GM18870 (cell line): ENCODE measurements at regions not wholly inside any gene's neighbourhood (a gene's known extent, or its start where the extent isn't known, plus 50 kb on each side); places are given as distances from the start of the nearest gene placed in this dataset.

ENCODE experiments used
- ATAC-seq: cut with Tn5 transposase; IDR thresholded peaks from one replicate; pipeline ENCODE4 v1.9.1; 2021; ENCODE audit warnings: moderate library complexity; ENCODE audit not compliant: unreplicated experiment

- no peak for ATAC-seq
These were observed 79.6 kb upstream of the HMHB1 start for GRCh38 chr5:143732402-143732801.

DNA sequence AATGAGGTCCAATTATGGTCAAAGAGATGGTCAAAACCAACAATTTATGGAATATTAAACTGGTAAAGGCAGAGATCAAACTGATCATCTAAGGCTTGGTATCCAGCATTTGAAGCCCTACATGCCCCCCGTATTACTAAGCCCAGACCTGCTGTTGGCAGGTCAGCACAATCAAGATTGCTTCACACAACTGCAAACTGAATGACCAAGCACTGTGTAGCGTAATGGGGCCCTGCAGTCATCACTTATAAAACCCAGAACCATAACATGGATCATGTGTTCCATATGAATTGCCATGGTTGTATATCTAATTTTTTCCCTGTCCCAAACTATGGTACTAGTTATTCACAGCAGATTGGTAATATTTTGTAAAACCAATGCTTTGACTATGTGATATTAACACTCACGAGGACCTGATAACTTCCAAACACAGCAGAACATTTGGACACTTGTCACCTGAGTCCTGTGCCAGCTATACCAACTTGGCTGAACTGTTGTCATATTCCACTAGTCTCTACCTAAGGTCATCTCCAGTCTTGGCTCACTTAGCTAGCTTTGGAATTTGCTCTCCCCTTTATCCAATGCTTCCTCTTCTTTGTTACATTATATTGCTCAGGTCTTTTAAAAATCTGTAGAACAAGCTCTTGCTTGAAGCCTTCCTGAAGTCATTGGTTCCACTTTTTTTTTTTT, 81.7 kb upstream of the HMHB1 start:
- ATAC-seq: no peak

- no peak for ATAC-seq
These were observed 82.5 kb upstream of the HMHB1 start for GRCh38 chr5:143729334-143729946.

DNA sequence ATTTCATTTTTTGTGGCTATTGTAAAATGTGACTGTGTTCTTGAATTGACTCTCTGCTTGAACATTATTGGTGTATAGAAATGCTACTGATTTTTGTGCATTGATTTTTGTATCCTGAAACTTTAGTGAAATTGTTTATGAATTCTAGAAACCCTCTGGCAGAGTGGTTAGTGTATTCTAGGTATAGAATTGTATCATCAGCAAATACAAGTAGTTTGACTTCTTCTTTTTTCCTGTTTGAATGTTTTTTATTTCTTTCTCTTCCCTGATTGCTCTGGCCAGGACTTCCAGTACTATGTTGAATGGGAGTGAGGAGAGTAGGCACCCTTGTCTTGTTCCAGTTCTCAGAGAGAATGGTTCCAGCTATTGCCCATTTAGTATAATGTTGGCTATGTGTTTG, 88.8 kb upstream of the HMHB1 start:
- ATAC-seq: no peak

- no peak for ATAC-seq
These were observed 90.0 kb upstream of the HMHB1 start for GRCh38 chr5:143721925-143722324.

GRCh38 chr5:143720689-143721088, 91.3 kb upstream of the HMHB1 start:
- ATAC-seq: no peak

DNA sequence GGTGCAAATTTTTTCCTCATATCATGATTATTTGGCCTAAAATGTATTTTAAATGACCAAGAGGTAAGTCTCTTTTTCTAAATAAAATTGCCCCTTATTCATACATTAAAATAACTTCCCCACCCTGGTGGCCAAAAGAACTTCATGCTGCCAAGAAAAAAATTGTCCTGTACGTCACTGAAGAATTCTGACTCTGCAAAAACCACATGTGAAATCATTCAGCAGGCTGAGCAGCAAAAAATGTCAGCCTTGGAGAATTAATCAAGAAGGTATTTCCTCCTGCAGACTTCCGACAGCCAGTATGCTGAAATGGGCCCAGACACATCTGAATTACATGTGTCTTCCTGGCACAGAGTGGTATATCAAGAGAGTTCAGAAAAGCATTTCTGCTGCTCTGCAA, 94.6 kb upstream of the HMHB1 start:
- no peak for ATAC-seq

- ATAC-seq: no peak
These were observed 95.1 kb upstream of the HMHB1 start for GRCh38 chr5:143716881-143717280.

- ATAC-seq: no peak
These were observed 96.3 kb upstream of the HMHB1 start for GRCh38 chr5:143715616-143716015.

DNA sequence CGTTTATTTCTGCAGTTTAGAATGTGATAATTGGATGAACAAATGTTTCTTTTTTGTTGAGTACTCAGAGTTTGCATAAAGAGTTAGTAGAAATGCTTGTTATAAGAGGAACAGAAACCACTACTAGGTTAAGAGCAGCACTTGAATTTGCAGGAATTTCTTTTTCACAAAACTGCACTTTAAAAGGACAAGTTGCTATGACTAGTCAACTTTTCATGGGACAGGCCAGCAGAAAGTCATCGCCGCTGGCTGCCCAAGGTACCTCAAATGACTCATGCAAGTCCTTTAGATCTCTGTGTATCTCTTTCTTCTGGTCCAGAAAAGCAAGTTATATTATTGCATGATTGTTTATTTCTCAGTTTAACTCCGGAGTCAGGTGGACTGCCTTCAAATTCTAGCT, 97.3 kb upstream of the HMHB1 start:
- no peak for ATAC-seq

DNA sequence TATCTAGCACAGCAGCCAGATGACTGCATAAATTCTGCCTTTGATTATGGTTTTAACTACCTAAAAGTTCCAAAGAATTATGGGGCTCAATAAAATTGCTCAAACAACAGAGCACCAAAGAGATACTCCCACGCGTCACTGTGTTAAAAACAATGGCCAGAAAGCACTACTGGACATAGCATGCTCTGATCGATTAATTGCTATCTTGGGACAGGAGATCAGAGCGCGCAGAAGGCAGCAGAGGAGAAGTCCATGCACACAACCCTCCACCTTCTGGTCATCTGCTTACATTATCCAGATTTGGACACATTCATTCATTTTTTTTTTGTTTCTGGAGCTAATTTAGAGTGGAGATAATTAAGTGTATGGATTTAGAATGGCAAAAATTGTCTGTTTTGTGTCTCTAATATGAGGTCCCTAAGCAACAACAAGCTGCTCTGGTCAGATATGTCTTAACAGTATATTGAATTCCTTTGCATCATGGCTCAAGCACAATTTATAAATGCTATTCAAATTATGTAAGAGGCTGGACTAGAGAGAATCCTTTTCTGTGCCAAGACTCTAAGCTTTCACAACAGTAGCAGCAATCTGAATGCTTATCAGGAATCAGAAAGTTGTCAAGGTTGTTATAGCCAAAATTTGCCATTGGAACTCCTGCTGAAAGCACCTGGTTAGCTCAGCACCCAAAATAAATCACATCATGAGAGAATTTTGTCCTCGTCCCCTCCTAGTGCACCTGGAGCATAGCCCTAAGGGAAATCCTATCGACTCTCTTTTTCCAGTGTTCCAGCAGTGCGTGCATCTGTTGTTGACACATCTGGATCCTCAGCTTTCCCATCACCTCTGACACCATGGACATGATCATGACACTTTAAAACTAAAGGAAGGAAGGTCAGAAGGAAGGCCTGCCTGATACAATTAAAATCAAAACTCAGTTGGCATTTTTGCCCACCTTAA, 98.6 kb upstream of the HMHB1 start:
- no peak for ATAC-seq

- no peak for ATAC-seq
These were observed 103.3 kb upstream of the HMHB1 start for GRCh38 chr5:143708672-143709071.

DNA sequence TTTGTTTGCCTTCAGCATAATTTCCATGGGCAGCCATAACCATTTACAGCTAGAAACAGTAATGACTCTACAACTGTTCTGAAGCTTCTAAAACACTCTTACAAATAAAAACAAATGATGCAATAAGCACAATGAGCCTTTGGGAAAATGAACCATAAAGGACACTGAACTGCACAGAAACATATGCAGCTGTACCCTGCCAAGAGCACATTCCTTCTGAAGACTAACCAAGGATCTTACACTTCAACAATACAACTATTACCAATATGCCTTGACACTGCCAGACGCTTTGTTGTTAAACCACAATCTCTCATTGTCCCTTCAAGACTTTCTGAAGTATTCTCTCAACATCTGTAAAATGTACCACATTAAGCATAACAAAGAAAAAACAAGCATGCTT, 104.2 kb upstream of the HMHB1 start:
- ATAC-seq: no peak

DNA sequence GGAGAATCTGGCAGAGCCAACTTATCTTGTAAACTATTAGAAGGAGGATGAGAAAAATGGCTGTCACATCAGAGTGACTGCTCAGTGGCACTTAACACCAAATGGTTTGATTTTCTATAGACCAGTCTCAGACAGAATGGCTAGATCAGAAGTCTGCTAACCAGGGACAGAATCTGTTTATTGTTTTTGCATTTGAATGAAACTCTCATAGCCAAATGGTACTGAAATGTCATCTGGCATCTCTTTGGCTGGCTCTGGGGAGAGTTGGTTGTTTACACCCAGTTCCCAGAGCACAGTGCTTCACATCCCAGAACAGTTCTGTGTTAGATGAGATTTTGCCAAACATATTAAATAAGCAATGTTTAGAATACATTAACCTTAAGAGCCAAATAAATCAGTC, 106.6 kb upstream of the HMHB1 start:
- no peak for ATAC-seq

DNA sequence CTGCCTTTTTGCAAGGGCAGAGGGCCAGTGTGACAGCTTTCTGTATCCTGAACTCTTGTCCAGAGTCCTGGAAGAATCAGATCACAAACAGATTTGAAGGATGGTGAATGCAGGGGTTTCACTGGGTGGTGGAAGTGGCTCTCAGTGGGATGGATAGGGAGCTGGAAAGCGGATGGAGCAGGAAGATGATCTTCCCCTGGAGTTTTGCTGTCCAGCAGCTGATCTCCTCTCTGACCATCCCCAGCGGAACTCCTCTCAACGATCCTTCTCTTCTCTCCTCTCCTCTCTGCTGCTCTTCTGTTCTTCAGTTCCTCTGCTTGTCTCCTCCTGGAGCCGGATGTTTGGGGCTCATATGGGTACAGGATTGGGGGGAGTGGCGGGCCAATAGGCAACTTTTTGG, 108.3 kb upstream of the HMHB1 start:
- no peak for ATAC-seq

DNA sequence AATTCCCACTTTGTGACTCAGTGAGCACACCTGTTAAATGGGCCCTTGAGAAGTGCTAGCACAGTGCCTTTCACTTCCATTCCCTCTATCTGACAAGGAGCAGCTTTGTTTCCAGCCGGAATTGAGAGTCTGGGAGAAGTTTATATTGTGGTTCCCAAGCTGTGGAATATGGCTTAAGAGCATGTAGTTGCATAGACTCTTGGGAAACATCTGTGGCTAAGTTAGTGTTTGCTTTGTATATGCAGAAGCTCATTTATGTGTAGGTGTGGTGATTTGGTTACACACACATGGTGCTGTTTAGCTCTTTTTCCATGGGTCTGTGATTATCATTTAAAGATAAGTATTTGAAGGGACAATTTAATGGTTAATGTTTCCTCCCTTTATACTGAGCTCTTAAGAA, 110.5 kb upstream of the HMHB1 start:
- ATAC-seq: no peak

GRCh38 chr5:143700994-143701393, 111.0 kb upstream of the HMHB1 start:
- ATAC-seq: no peak

DNA sequence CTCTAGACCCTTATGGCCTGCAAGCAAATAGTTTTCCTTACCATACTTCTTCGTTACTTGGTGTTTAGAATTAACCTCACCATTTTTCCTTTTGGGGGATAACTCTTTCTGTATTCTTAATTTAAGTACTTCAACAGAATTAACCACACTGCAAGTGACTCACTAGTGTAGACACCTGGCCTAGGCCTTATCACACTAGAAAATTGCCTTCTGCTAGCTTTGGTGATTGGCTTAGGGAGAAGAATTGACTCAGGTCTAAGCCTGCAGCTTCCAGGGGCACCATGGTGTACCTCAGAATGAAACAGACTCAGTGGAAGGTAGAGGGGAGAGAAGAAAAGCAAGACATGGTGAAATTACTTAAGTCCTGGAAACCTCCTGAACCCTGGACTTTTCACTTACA, 112.8 kb upstream of the HMHB1 start:
- ATAC-seq: no peak

GRCh38 chr5:143698574-143698973, 113.4 kb upstream of the HMHB1 start:
- ATAC-seq: no peak

DNA sequence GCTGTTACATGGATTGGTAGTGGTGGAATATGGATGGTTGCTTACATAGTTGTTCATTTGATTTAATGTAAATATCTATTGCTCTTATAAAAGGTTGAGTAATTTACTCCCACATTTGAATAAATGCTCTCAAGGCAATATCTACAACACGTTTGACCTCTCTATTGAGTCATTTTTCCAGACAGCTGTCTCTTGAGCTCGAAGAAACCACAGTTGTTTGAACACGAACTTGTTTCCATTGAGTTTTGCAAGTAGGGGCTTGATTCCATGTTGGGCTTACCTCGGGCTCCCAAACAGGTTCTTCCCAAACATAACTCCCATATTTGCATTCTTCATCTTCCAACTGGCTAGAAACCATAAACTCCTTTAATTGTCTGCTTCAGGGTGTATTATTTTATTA, 115.0 kb upstream of the HMHB1 start:
- ATAC-seq: no peak

DNA sequence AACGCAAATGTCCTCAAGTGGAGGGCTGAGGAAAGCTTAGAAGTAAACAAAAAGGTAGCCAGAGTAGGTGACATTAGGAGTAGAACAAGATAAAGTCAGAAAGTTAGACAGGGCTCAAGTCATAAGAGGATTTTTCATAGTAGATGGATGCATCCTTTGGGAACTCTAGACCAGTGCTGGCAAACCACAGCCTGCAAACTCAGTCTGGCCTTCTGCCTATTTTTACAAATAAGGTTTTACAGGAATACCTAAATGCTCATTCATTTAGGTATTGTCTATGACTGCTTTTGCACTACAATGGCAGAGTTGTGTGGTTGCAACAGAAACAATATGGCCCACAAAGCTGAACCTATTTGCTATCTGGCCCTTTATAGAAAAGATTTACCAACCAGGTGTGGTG, 116.0 kb upstream of the HMHB1 start:
- ATAC-seq: no peak
